Hepatocyte (in vitro differentiated cells): ENCODE measurements at regions not wholly inside any gene's neighbourhood (a gene's known extent, or its start where the extent isn't known, plus 50 kb on each side); places are given as distances from the start of the nearest gene placed in this dataset.

Experiments
- DNase-seq: peaks from one replicate; pipeline ENCODE4 v3.0.0-alpha.2; 2016; ENCODE audit warnings: low spot score
- H2AFZ ChIP-seq: fragments of 200-600 bp; sonication (generic); 2 replicates; pipeline ENCODE4 v1.6.0; 2016; ENCODE audit warnings: antibody characterized with exemption, mild to moderate bottlenecking
- H3K27ac ChIP-seq: fragments of 200-600 bp; sonication (generic); 2 replicates; pipeline ENCODE4 v1.5.1; 2016; ENCODE audit warnings: mild to moderate bottlenecking
- H3K27me3 ChIP-seq: fragments of 200-600 bp; sonication (generic); 2 replicates; pipeline ENCODE4 v1.6.1; 2016
- H3K36me3 ChIP-seq: fragments of 200-600 bp; sonication (generic); replicated peaks from 2 replicates; pipeline ENCODE4 v1.5.1; 2016; ENCODE audit warnings: low read depth; ENCODE audit not compliant: insufficient read depth
- H3K4me1 ChIP-seq: fragments of 200-600 bp; sonication (generic); 2 replicates; pipeline ENCODE4 v1.5.1; 2016; ENCODE audit warnings: mild to moderate bottlenecking, moderate library complexity; ENCODE audit not compliant: insufficient read depth
- H3K4me2 ChIP-seq: fragments of 200-600 bp; sonication (generic); 2 replicates; pipeline ENCODE4 v1.6.0; 2016
- H3K4me3 ChIP-seq: fragments of 200-600 bp; sonication (generic); 2 replicates; pipeline ENCODE4 v1.5.1; 2016; ENCODE audit warnings: mild to moderate bottlenecking
- H3K79me2 ChIP-seq: fragments of 200-600 bp; sonication (generic); 2 replicates; pipeline ENCODE4 v1.6.0; 2017; ENCODE audit warnings: mild to moderate bottlenecking
- H3K9me2 ChIP-seq: fragments of 200-600 bp; sonication (generic); replicated peaks from 2 replicates; pipeline ENCODE4 v1.6.0; 2017; ENCODE audit warnings: mild to moderate bottlenecking; ENCODE audit not compliant: insufficient read depth
- H3K9me3 ChIP-seq: fragments of 200-600 bp; sonication (generic); 2 replicates; pipeline ENCODE4 v1.5.1; 2016; ENCODE audit warnings: low read depth, mild to moderate bottlenecking
- H4K20me1 ChIP-seq: fragments of 200-600 bp; sonication (generic); 2 replicates; pipeline ENCODE4 v1.6.0; 2016; ENCODE audit warnings: mild to moderate bottlenecking; ENCODE audit not compliant: insufficient read depth, poor library complexity, severe bottlenecking
- CTCF ChIP-seq: fragments of 200-600 bp; sonication (generic); IDR thresholded peaks from 2 replicates; pipeline ENCODE4 v1.5.1; 2016; ENCODE audit warnings: antibody characterized with exemption, mild to moderate bottlenecking; ENCODE audit not compliant: poor library complexity
- EZH2 ChIP-seq: fragments of 200-600 bp; sonication (generic); IDR thresholded peaks from 2 replicates; pipeline ENCODE4 v1.6.1; 2016; ENCODE audit warnings: antibody characterized with exemption, mild to moderate bottlenecking, borderline replicate concordance
- EZH2phosphoT487 ChIP-seq: fragments of 200-600 bp; sonication (generic); IDR thresholded peaks from one replicate; pipeline ENCODE4 v1.6.1; 2018; ENCODE audit warnings: antibody characterized with exemption, mild to moderate bottlenecking, low read depth, moderate library complexity; ENCODE audit not compliant: unreplicated experiment, severe bottlenecking
- WGBS: methylation state at CpG from one replicate; pipeline ENCODE4 v1.1.6; 2016; ENCODE audit warnings: low lambda C conversion rate; ENCODE audit errors: missing lambda C conversion rate; 5-methylcytosine and 5-hydroxymethylcytosine counted together

GRCh38 chr14:101169267-101169666, 265.7 kb upstream of the RTL1 start:
- DNase-seq: no peak
- TF ChIP-seq EZH2 (no peak), CTCF (no peak), EZH2phosphoT487 (no peak)
- no peaks in the 10 kb centered on the region for H3K79me2 ChIP-seq
- no peak overlapping the region for H3K27ac ChIP-seq
- no peak overlapping the region for H3K4me3 ChIP-seq
- no peaks in the 10 kb centered on the region for H3K9me2 ChIP-seq
- H3K4me2 ChIP-seq: no peak overlapping the region
- 86% methylated on average over 8 of the region's 8 CpGs for WGBS
- H3K4me1 ChIP-seq: no peaks in the 10 kb centered on the region
- no peak overlapping the region for H2AFZ ChIP-seq
- H3K36me3 ChIP-seq: no peaks in the 10 kb centered on the region
- H3K27me3 ChIP-seq: no peaks in the 10 kb centered on the region
- no peaks in the 10 kb centered on the region for H4K20me1 ChIP-seq
- peaks cover 3% of the 10 kb centered on the region for H3K9me3 ChIP-seq

GRCh38 chr14:101171650-101172049, 268.1 kb upstream of the RTL1 start:
- 93% methylated on average over 5 of the region's 5 CpGs for WGBS
- Histone ChIP-seq H3K4me2 (no peak overlapping the region), H3K79me2 (no peaks in the 10 kb centered on the region), H3K27me3 (no peaks in the 10 kb centered on the region), H3K9me3 (peaks cover 3% of the 10 kb centered on the region), H2AFZ (no peak overlapping the region), H3K27ac (no peak overlapping the region), H3K9me2 (no peaks in the 10 kb centered on the region), H3K36me3 (no peaks in the 10 kb centered on the region), H3K4me1 (peaks cover 5% of the 10 kb centered on the region), H3K4me3 (no peak overlapping the region), H4K20me1 (no peaks in the 10 kb centered on the region)
- no peak for DNase-seq
- no peak for TF ChIP-seq CTCF

DNA sequence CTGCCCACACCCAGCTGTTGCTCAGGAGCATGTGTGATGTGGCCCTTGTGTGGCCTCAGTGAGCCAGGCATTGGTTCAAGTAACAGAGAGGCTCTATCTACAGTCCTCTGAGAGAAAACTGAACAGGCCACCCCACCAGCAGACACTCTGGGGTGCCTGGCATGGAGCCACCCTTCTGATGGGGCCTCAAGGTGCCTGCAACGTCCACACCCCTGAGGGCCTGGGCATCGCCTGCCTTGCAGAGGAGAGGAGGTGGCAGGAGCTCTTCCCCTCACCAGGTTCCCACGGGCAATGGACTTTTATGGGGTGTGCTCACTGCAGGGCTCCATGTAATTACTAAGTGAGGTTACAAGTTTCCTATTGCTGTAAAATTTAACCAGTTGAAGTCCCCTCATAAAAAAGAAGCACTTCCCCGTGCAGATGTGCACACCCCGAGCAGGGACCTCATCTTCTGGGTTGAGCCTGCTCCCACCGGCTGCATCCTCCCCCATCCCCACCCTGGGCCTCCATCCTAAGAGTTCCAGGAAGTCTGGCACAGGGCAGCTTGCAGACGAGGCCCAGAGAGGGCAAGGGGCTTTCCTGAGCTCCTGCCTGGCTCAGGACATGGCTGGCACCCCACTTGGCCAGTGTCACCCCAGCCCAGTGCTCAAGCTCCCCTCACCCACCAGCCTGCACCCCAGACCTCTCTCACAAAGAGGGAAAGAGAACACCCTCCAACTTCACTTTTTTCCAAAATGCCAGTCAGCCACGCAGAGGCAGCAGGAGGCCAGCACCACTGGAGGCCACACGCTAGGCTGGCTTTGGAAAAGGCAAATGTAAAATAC, 270.4 kb upstream of the RTL1 start:
- Histone ChIP-seq H2AFZ (no peak overlapping the region), H4K20me1 (no peaks in the 10 kb centered on the region), H3K4me3 (no peak overlapping the region), H3K79me2 (no peaks in the 10 kb centered on the region), H3K9me3 (no peaks in the 10 kb centered on the region), H3K27ac (no peak overlapping the region), H3K4me2 (no peak overlapping the region), H3K36me3 (no peaks in the 10 kb centered on the region), H3K27me3 (no peaks in the 10 kb centered on the region), H3K4me1 (peaks cover 13% of the 10 kb centered on the region), H3K9me2 (no peaks in the 10 kb centered on the region)
- DNase-seq: no peak
- TF ChIP-seq EZH2 (no peak), CTCF (no peak), EZH2phosphoT487 (no peak)
- WGBS: 74% methylated on average over 9 of the region's 9 CpGs

DNA sequence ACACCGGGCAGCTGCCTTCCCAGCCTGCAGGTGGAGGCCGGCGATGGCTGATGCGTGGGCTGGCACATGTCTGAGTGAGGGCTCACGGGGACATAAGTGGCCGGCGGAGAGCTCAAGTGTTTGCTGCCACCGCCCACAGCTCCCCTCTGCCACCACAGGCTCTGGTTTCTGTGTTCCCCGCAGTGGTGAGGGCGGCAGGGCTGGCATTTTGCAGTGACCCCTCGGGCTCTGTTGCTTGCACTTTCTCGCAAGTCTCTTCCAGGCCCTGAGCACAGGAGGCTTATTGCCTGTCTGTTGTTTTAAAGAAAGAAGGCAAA, 271.0 kb upstream of the RTL1 start:
- 93% methylated on average over 12 of the region's 12 CpGs for WGBS

More for the DNA sequence above, 271.0 kb upstream of the RTL1 start:
- H3K4me1 ChIP-seq: peaks cover 13% of the 10 kb centered on the region
- no peak for TF ChIP-seq CTCF
- TF ChIP-seq EZH2: no peak
- no peak for TF ChIP-seq EZH2phosphoT487
- no peak overlapping the region for H2AFZ ChIP-seq
- no peak overlapping the region for H3K4me3 ChIP-seq
- H3K79me2 ChIP-seq: no peaks in the 10 kb centered on the region
- H4K20me1 ChIP-seq: no peaks in the 10 kb centered on the region
- H3K4me2 ChIP-seq: no peak overlapping the region
- no peaks in the 10 kb centered on the region for H3K9me2 ChIP-seq
- no peak overlapping the region for H3K27ac ChIP-seq
- no peaks in the 10 kb centered on the region for H3K36me3 ChIP-seq
- H3K9me3 ChIP-seq: no peaks in the 10 kb centered on the region
- DNase-seq: no peak
- no peaks in the 10 kb centered on the region for H3K27me3 ChIP-seq
